ENCODE measurements at regions not wholly inside any gene's neighbourhood (a gene's known extent, or its start where the extent isn't known, plus 50 kb on each side); places are given as distances from the start of the nearest gene placed in this dataset.

- Histone ChIP-seq H4K20me1 (ENCODE audit: low read depth, low read length) (no peaks in the 10 kb centered on the region), H2AFZ (ENCODE audit: low read depth, low read length, severe bottlenecking) (no peak overlapping the region), H3K4me3 (ENCODE audit: insufficient read depth, low read length, poor library complexity, severe bottlenecking) (no peak overlapping the region), H3K27me3 (ENCODE audit: low read length) (no peaks in the 10 kb centered on the region), H3K36me3 (ENCODE audit: low read length) (no peaks in the 10 kb centered on the region), H3K9me2 (replicated peaks; ENCODE audit: insufficient read depth, low read length) (no peaks in the 10 kb centered on the region), H3K27ac (ENCODE audit: low read depth, low read length) (no peak overlapping the region), H3K9me3 (ENCODE audit: insufficient read depth, low read length) (no peaks in the 10 kb centered on the region; the same call in 1 of the 2 replicates), H3K9ac (ENCODE audit: low read length) (no peak overlapping the region), H3K79me2 (ENCODE audit: insufficient read depth, low read length) (no peaks in the 10 kb centered on the region), H3F3A (ENCODE audit: insufficient read depth) (no peaks in the 10 kb centered on the region), H3K4me2 (ENCODE audit: low read depth, low read length, poor library complexity, severe bottlenecking) (no peak overlapping the region)
- TF ChIP-seq, protein P1, sequence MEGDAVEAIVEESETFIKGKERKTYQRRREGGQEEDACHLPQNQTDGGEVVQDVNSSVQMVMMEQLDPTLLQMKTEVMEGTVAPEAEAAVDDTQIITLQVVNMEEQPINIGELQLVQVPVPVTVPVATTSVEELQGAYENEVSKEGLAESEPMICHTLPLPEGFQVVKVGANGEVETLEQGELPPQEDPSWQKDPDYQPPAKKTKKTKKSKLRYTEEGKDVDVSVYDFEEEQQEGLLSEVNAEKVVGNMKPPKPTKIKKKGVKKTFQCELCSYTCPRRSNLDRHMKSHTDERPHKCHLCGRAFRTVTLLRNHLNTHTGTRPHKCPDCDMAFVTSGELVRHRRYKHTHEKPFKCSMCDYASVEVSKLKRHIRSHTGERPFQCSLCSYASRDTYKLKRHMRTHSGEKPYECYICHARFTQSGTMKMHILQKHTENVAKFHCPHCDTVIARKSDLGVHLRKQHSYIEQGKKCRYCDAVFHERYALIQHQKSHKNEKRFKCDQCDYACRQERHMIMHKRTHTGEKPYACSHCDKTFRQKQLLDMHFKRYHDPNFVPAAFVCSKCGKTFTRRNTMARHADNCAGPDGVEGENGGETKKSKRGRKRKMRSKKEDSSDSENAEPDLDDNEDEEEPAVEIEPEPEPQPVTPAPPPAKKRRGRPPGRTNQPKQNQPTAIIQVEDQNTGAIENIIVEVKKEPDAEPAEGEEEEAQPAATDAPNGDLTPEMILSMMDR (IDR thresholded peaks at IDR 0.05; ENCODE audit: insufficient read depth, low read length, poor library complexity, severe bottlenecking) = no peak
- no peak for TF ChIP-seq EZH2phosphoT487 (conservative IDR thresholded peaks at IDR 0.05; ENCODE audit: low read length)
These were observed 850.8 kb upstream of the RBFOX1 start for GRCh38 chr16:6481894-6482293.

DNA sequence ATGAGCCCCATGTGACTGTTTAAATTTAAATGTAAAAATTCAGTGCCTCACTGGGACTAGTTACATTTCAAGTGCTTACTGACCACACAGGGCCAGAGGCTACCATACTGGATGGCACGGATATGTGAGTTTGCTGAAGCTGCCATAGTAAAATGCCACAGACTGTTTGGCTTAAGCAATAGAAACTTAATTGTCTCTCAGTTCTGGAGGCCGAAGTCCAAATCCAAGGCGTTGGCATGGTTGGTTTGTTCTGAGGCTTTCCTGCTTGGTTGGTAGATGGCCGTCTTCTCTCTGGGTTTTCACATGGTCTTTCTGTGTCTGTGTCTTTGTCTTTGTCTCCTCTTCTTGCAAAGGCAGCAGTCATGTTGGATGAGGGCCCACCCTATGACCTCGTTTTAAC, 878.9 kb upstream of the RBFOX1 start:
- Histone ChIP-seq H3K27ac (ENCODE audit: low read depth, low read length) (no peak overlapping the region), H3K4me2 (ENCODE audit: low read depth, low read length, poor library complexity, severe bottlenecking) (no peak overlapping the region), H4K20me1 (ENCODE audit: low read depth, low read length) (no peaks in the 10 kb centered on the region), H3K36me3 (ENCODE audit: low read length) (no peaks in the 10 kb centered on the region), H3K79me2 (ENCODE audit: insufficient read depth, low read length) (no peaks in the 10 kb centered on the region), H3K9ac (ENCODE audit: low read length) (no peak overlapping the region), H3K4me3 (ENCODE audit: insufficient read depth, low read length, poor library complexity, severe bottlenecking) (no peak overlapping the region), H3K9me3 (ENCODE audit: insufficient read depth, low read length) (no peaks in the 10 kb centered on the region), H3F3A (ENCODE audit: insufficient read depth) (no peaks in the 10 kb centered on the region), H3K27me3 (ENCODE audit: low read length) (no peaks in the 10 kb centered on the region), H3K9me2 (replicated peaks; ENCODE audit: insufficient read depth, low read length) (no peaks in the 10 kb centered on the region), H2AFZ (ENCODE audit: low read depth, low read length, severe bottlenecking) (no peak overlapping the region)
- TF ChIP-seq, protein P1 (IDR thresholded peaks at IDR 0.05; ENCODE audit: insufficient read depth, low read length, poor library complexity, severe bottlenecking) = no peak
- no peak for TF ChIP-seq EZH2phosphoT487 (conservative IDR thresholded peaks at IDR 0.05; ENCODE audit: low read length)

DNA sequence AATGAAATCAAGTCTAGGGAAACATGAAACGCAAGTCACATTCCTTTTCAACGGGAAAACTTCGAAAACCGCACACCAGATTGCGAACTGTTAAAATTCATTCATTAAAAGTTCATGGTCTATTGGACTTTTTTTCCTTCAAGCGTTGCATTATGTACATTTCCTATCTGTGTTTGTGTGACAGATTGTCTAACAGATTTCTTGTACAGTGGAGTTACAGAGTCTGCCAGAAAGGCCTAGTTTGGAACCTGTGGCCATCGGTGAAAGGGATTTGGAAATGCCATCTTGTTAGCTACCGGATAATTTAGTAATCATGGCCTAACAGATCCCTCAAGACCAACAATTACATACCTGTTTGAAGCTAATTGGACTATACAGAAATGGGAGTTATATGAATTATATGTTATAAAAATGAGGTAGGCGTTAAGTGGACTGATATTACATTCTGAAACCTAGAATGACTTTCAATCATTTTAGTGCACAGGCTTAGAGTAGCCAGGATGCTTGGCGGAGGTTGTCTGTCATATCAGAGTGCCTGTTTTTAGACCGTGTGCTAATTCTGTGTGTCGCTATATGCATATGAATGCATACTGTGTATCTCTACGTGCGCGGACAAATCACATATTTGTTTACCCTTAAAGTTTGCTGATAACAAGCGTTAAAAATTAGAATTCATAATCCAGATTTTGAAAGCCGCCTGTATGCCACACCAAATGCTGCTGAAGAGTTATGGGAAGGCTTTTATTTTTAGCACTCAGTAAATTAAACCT, 885.4 kb upstream of the RBFOX1 start:
- no peak overlapping the region for H3K4me3 ChIP-seq (ENCODE audit: insufficient read depth, low read length, poor library complexity, severe bottlenecking)
- no peak for TF ChIP-seq EZH2phosphoT487 (conservative IDR thresholded peaks at IDR 0.05; ENCODE audit: low read length)
- TF ChIP-seq, protein P1 (IDR thresholded peaks at IDR 0.05; ENCODE audit: insufficient read depth, low read length, poor library complexity, severe bottlenecking) = no peak
- H3K27me3 ChIP-seq (ENCODE audit: low read length) = no peaks in the 10 kb centered on the region
- H3K79me2 ChIP-seq (ENCODE audit: insufficient read depth, low read length) = no peaks in the 10 kb centered on the region
- H3K36me3 ChIP-seq (ENCODE audit: low read length) = no peaks in the 10 kb centered on the region
- H3K9me2 ChIP-seq (replicated peaks; ENCODE audit: insufficient read depth, low read length) = no peaks in the 10 kb centered on the region
- no peaks in the 10 kb centered on the region for H3F3A ChIP-seq (ENCODE audit: insufficient read depth)
- H4K20me1 ChIP-seq (ENCODE audit: low read depth, low read length) = no peaks in the 10 kb centered on the region
- no peak overlapping the region for H3K27ac ChIP-seq (ENCODE audit: low read depth, low read length)
- H2AFZ ChIP-seq (ENCODE audit: low read depth, low read length, severe bottlenecking) = no peak overlapping the region
- no peak overlapping the region for H3K9ac ChIP-seq (ENCODE audit: low read length)
- H3K9me3 ChIP-seq (ENCODE audit: insufficient read depth, low read length) = no peaks in the 10 kb centered on the region
- no peak overlapping the region for H3K4me2 ChIP-seq (ENCODE audit: low read depth, low read length, poor library complexity, severe bottlenecking)

Data from SU-DHL-6 (cell line).